Activated CD4-positive, CD25-positive, alpha-beta regulatory T cell treated with anti-CD3 and anti-CD28 coated beads, Interleukin-2, amount 50 U/mL, for 24 hours (primary cell): ENCODE measurements at regions not wholly inside any gene's neighbourhood (a gene's known extent, or its start where the extent isn't known, plus 50 kb on each side); places are given as distances from the start of the nearest gene placed in this dataset.

Source experiments
- ATAC-seq, 2 donors: fragments of 150-1000 bp; cut with Tn5 transposase; one replicate each; pipeline ENCODE4 v1.10.0; 2021; ENCODE audit warnings: mild to moderate bottlenecking in 1 of 2, moderate library complexity in 1 of 2

GRCh38 chr18:32542221-32542798 is 71.6 kb upstream of the GAREM1 start:
- no peak for ATAC-seq

GRCh38 chr18:32530947-32531651 is 60.4 kb upstream of the GAREM1 start:
- peak; percentile 92 for ATAC-seq

- ATAC-seq = no peak
Measured at GRCh38 chr18:32529722-32530420, 59.2 kb upstream of the GAREM1 start.

GRCh38 chr18:32520771-32521170 is 50.1 kb upstream of the GAREM1 start:
- no peak for ATAC-seq
